ENCODE measurements at regions not wholly inside any gene's neighbourhood (a gene's known extent, or its start where the extent isn't known, plus 50 kb on each side); places are given as distances from the start of the nearest gene placed in this dataset.

- no peak overlapping the region for H3K4me3 ChIP-seq (ENCODE audit: low read depth, poor library complexity, severe bottlenecking)
- DNase-seq (ENCODE audit: low spot score in 2 of 2) = no peak
- TF ChIP-seq POLR2A (IDR thresholded peaks at IDR 0.05) = no peak
- no peak for TF ChIP-seq CTCF (IDR thresholded peaks at IDR 0.05)
- WGBS, 2 donors = 70 to 81% methylated on average over 7 of the region's 7 CpGs
- intact Hi-C loops (cut with DNase I; ENCODE audit: low total_unique reads) = no loop called here
These were observed 407.1 kb upstream of the CFAP20DC start for GRCh38 chr3:59456852-59457485.

- 49 to 50% methylated on average over 7 of the region's 7 CpGs for WGBS, 2 donors
- intact Hi-C loops (cut with DNase I; ENCODE audit: low total_unique reads) = no loop called here
- no peak for TF ChIP-seq CTCF (IDR thresholded peaks at IDR 0.05)
- no peak for TF ChIP-seq POLR2A (IDR thresholded peaks at IDR 0.05)
- DNase-seq (ENCODE audit: low spot score in 2 of 2) = no peak
- H3K4me3 ChIP-seq (ENCODE audit: low read depth, poor library complexity, severe bottlenecking) = no peak overlapping the region
These were observed 402.2 kb upstream of the CFAP20DC start for GRCh38 chr3:59451800-59452746.

- H3K4me3 ChIP-seq (ENCODE audit: low read depth, poor library complexity, severe bottlenecking) = no peak overlapping the region
- WGBS, 2 donors = 13 to 19% methylated on average over 6 of the region's 6 CpGs
- no peak for TF ChIP-seq CTCF (IDR thresholded peaks at IDR 0.05)
- no peak for TF ChIP-seq POLR2A (IDR thresholded peaks at IDR 0.05)
- intact Hi-C loops (cut with DNase I; ENCODE audit: low total_unique reads) = no loop called here
- DNase-seq (ENCODE audit: low spot score in 2 of 2) = peak in 1 of 2 donors; percentile 23
These were observed 401.3 kb upstream of the CFAP20DC start for GRCh38 chr3:59450946-59451763.

GRCh38 chr3:59450437-59450836 lies 400.6 kb upstream of the CFAP20DC start:
- TF ChIP-seq POLR2A (IDR thresholded peaks at IDR 0.05) (no peak), CTCF (IDR thresholded peaks at IDR 0.05) (no peak)
- intact Hi-C loops (cut with DNase I; ENCODE audit: low total_unique reads) = no loop called here
- DNase-seq (ENCODE audit: low spot score in 2 of 2) = no peak
- WGBS, 2 donors = 88 to 92% methylated on average over 5 of the region's 5 CpGs
- no peak overlapping the region for H3K4me3 ChIP-seq (ENCODE audit: low read depth, poor library complexity, severe bottlenecking)

GRCh38 chr3:59446775-59447465 lies 397.1 kb upstream of the CFAP20DC start:
- no peak for DNase-seq (ENCODE audit: low spot score in 2 of 2)
- intact Hi-C loops (cut with DNase I; ENCODE audit: low total_unique reads) = no loop called here
- WGBS, 2 donors = 86% methylated on average over 6 of the region's 6 CpGs
- H3K4me3 ChIP-seq (ENCODE audit: low read depth, poor library complexity, severe bottlenecking) = peak overlapping the region; percentile 7
- TF ChIP-seq CTCF (IDR thresholded peaks at IDR 0.05) (no peak), POLR2A (IDR thresholded peaks at IDR 0.05) (no peak)

Measured in lower leg skin (tissue), 4 donors.